SK-MEL-5 (cell line): ENCODE measurements at regions not wholly inside any gene's neighbourhood (a gene's known extent, or its start where the extent isn't known, plus 50 kb on each side); places are given as distances from the start of the nearest gene placed in this dataset.

ENCODE experiments used
- DNase-seq: peaks from one replicate; pipeline ENCODE4 v3.0.0-alpha.2; 2016; ENCODE audit warnings: low read depth, low spot score
- in situ Hi-C: cut with HindIII; loops from 2 replicates; pipeline ENCODE4 v1.10.0; 2016; ENCODE audit warnings: low sequenced_read_pairs, high pct_unique_total_duplicates, low pct_unique_long_range_greater_than_20kb
- small RNA-seq, 2 experiments: library from RNA; depleted of rRNA; stranded (forward); fragments of <200 nt; gene quantifications; one replicate each; pipeline ENCODE3, GENCODE V24; 2014

DNA sequence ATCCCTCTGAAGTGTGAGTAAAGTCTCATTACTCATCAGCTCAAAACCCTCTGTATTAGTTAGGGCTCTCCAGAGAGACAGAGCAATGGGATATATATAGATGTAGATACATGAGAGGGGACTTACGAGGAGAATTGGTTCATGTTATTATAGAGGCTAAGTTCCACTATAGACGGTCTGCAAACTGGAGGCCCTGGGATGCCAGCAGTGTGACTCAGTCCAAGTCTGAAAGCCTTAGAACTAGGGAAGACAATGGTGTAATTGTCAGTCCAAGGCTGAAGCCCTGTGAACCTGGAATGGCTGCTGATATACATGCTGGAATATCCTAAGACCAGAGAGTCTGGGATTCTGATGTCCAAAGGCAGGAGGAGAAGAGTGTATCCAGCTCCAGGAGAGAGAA is 57.3 kb upstream of the CEP83 start:
- peak; percentile 43 for DNase-seq
- in situ Hi-C loops: no loop called here

DNA sequence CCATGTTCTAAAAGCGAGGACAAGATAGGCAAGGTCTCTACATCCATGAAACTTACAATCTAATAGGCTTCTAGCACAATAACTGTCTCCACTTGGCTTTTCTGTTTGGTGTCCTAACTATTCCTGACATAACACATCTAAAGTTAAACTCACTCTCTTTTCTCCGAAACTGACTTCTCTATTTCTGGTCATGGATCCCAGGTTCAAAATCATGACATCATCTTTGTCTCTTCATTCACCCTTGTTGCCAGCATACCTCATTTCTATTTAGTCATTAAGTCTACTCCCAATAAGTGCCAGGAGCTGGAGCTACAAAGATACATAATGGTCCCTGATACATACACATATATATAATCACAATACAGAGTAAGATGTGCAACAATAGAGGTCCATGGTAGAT is 53.9 kb upstream of the CEP83 start:
- in situ Hi-C loops: no loop called here
- DNase-seq: no peak

DNA sequence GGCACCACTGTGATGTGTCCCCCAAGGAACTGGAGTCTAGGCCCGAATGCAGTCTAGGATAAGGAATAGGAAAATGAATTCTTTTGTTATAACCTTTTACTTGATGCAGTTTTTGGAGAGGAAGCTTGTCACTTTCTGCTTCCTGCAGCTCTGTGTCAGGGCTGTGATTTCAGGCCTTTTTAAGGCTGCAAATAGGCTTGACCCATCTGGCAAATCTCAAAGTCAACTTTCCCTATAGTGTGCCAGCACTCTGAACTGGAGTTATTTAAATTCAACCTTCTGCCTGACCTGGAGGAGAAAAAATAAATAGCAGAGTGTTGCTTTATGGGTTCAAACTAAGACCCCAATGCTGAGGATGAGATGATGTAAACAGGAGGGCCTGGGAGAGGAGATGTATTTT is 51.8 kb upstream of the CEP83 start:
- DNase-seq: no peak
- in situ Hi-C loops: no loop called here

DNA sequence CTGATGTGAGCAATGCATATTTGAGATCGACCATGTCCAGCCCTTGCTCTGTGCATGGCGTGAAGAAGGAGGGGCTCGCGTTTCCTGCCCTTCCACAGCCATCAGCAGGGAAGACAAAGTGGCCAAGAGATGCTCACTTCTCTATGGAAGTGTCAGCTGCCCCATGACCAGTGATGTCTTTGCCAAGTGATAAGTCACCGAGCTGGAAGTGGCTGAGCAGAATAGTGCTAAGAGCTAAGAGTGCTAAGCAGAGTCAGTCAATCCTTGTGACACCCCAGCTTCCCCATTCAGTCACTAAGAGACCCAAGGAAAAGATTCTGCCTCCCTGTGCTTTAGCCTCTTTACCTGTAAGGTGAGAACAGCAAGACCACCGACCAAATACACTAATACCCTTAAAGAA is 50.5 kb upstream of the CEP83 start:
- no peak for DNase-seq
- in situ Hi-C loops: no loop called here

Small RNA genes in the stretch of these regions (small RNA-seq; reads per million reads assigned to genes)
- gene RN7SL483P: 0 reads per million in 2 experiments
